HCT116 (cell line): ENCODE measurements at regions not wholly inside any gene's neighbourhood (a gene's known extent, or its start where the extent isn't known, plus 50 kb on each side); places are given as distances from the start of the nearest gene placed in this dataset.

Source experiments
- ATAC-seq: fragments of 200-7000 bp; cut with Tn5 transposase; 2 replicates; pipeline ENCODE4 v1.9.1; 2020; ENCODE audit warnings: mild to moderate bottlenecking, moderate library complexity
- BruUV-seq: library from RNA; stranded (reverse); fragments of 400-500 nt; replicated peaks from 2 replicates; lab custom pipeline; 2021; lab: Mats Ljungman, UMichigan
- CTCF ChIA-PET: fragments of 300-600 bp; sonication (Branson Sonifier 250); formaldehyde crosslinking; loops from one replicate; lab custom pipeline; 2021; ENCODE audit warnings: antibody characterized with exemption; lab: Charles Lee
- POLR2A ChIA-PET: fragments of 300-600, 350-600 bp; sonication (Branson Sonifier 250); formaldehyde crosslinking; loops from one replicate; lab custom pipeline; 2021; ENCODE audit warnings: antibody characterized with exemption; lab: Charles Lee
- RAD21 ChIA-PET, 2 experiments: fragments of 300-600 bp; sonication (Branson Sonifier 250); formaldehyde crosslinking; loops; one replicate each; lab custom pipeline; 2023; ENCODE audit warnings: low total read pairs in 2 of 2; ENCODE audit not compliant: uncharacterized antibody in 2 of 2, unreplicated experiment in 2 of 2, low non-redundant PET in 1 of 2; lab: Charles Lee
- DNase-seq: peaks from one replicate; pipeline ENCODE4 v3.0.0-alpha.2; 2010; ENCODE audit warnings: low read depth, low spot score
- H2AFZ ChIP-seq: fragments of 200-600 bp; shearing (Covaris generic), sonication (generic); 2 replicates; pipeline ENCODE4 v1.6.1; 2017; ENCODE audit warnings: low read depth, mixed run types, mixed read lengths, antibody characterized with exemption, low read length; ENCODE audit not compliant: poor library complexity, severe bottlenecking
- H3K27ac ChIP-seq: 2 replicates; pipeline ENCODE4 v1.5.1; 2012; ENCODE audit warnings: low read depth, low read length
- H3K27me3 ChIP-seq: fragments of 200-600 bp; sonication (generic); 2 replicates; pipeline ENCODE4 v1.6.1; 2016; ENCODE audit warnings: mixed run types, low read length, mixed read lengths; ENCODE audit not compliant: insufficient read depth
- H3K36me3 ChIP-seq, 2 experiments: fragments of 200-500 bp in 1 of 2; fragments of 200-600 bp in 1 of 2; sonication (Bioruptor generic) in 1 of 2; sonication (generic) in 1 of 2; 2 replicates each; pipeline versions ENCODE4 v1.5.1 to v1.6.1; 2014 to 2016; ENCODE audit warnings: low read length in 2 of 2, inconsistent platforms in 1 of 2, mixed read lengths in 1 of 2, mixed run types in 1 of 2; ENCODE audit not compliant: insufficient read depth in 2 of 2, control insufficient read depth in 1 of 2
- H3K4me1 ChIP-seq, 2 experiments: fragments of 200-600 bp in 1 of 2; sonication (generic) in 1 of 2; 2 replicates each; pipeline versions ENCODE4 v1.5.1 to v1.6.1; 2012 to 2017; ENCODE audit warnings: low read length in 2 of 2, inconsistent platforms in 1 of 2, mild to moderate bottlenecking in 1 of 2, mixed read lengths in 1 of 2, mixed run types in 1 of 2, moderate library complexity in 1 of 2; ENCODE audit not compliant: insufficient read depth in 2 of 2, control insufficient read depth in 1 of 2
- H3K4me2 ChIP-seq: fragments of 200-600 bp; sonication (generic); 2 replicates; pipeline ENCODE4 v1.6.1; 2017; ENCODE audit warnings: mixed run types, low read length, mixed read lengths
- H3K4me3 ChIP-seq, 2 experiments: fragments of 200-600 bp in 1 of 2; sonication (generic) in 1 of 2; replicated peaks in 1 of 2; 2 replicates each; pipeline ENCODE4 v1.5.1; 2011 to 2016; ENCODE audit warnings: low read length in 2 of 2, control low read depth in 1 of 2, low read depth in 1 of 2, mild to moderate bottlenecking in 1 of 2, mixed read lengths in 1 of 2, mixed run types in 1 of 2
- H3K79me2 ChIP-seq: fragments of 200-600 bp; sonication (generic); 2 replicates; pipeline ENCODE4 v1.6.1; 2017; ENCODE audit warnings: mild to moderate bottlenecking, mixed run types, low read length, moderate library complexity, mixed read lengths; ENCODE audit not compliant: insufficient read depth
- H3K9ac ChIP-seq: fragments of 200-600 bp; sonication (generic); 2 replicates; pipeline ENCODE4 v1.6.1; 2016; ENCODE audit warnings: low read length, mixed read lengths
- H3K9me2 ChIP-seq: fragments of 200-600 bp; sonication (generic), shearing (Covaris generic); 2 replicates; pipeline ENCODE4 v1.6.1; 2017; ENCODE audit warnings: mixed run types, mild to moderate bottlenecking, moderate library complexity; ENCODE audit not compliant: insufficient read depth
- H3K9me3 ChIP-seq, 2 experiments: fragments of 200-500 bp in 1 of 2; fragments of 200-600 bp in 1 of 2; sonication (Bioruptor generic) in 1 of 2; sonication (generic) in 1 of 2; 2 replicates each; pipeline ENCODE4 v1.6.1; 2014 to 2017; ENCODE audit warnings: low read length in 2 of 2, mixed read lengths in 2 of 2, inconsistent platforms in 1 of 2, low read depth in 1 of 2, mild to moderate bottlenecking in 1 of 2, mixed run types in 1 of 2, moderate library complexity in 1 of 2; ENCODE audit not compliant: control insufficient read depth in 1 of 2, insufficient read depth in 1 of 2
- H4K20me1 ChIP-seq: fragments of 200-600 bp; sonication (generic), shearing (Covaris generic); 2 replicates; pipeline ENCODE4 v1.6.1; 2017; ENCODE audit warnings: mixed run types, mild to moderate bottlenecking, moderate library complexity; ENCODE audit not compliant: insufficient read depth
- CBX3 ChIP-seq: IDR thresholded peaks from 2 replicates; pipeline ENCODE4 v1.6.1; 2012; ENCODE audit warnings: low read depth
- CEBPB ChIP-seq: IDR thresholded peaks from 2 replicates; pipeline ENCODE4 v1.6.1; 2012; ENCODE audit warnings: low read depth
- ELF1 ChIP-seq: IDR thresholded peaks from 2 replicates; pipeline ENCODE4 v1.6.1; 2012; ENCODE audit warnings: low read depth, borderline replicate concordance
- EZH2 ChIP-seq: fragments of 200-600 bp; sonication (generic); IDR thresholded peaks from 2 replicates; pipeline ENCODE4 v1.6.1; 2017; ENCODE audit warnings: antibody characterized with exemption, mixed run types
- EZH2phosphoT487 ChIP-seq: fragments of 200-600 bp; IDR thresholded peaks from 2 replicates; pipeline ENCODE4 v1.6.1; 2018; ENCODE audit warnings: antibody characterized with exemption, borderline replicate concordance
- FOSL1 ChIP-seq: IDR thresholded peaks from 2 replicates; pipeline ENCODE4 v1.6.1; 2012; ENCODE audit warnings: low read depth
- MAX ChIP-seq: IDR thresholded peaks from 2 replicates; pipeline ENCODE4 v1.6.1; 2012
- POLR2A ChIP-seq: IDR thresholded peaks from 2 replicates; pipeline ENCODE4 v1.7.0; 2011; ENCODE audit warnings: borderline replicate concordance; ENCODE audit not compliant: insufficient read depth, insufficient read length; ENCODE audit errors: extremely low read depth
- REST ChIP-seq: IDR thresholded peaks from 2 replicates; pipeline ENCODE4 v1.6.1; 2012; ENCODE audit warnings: low read depth
- SIN3A ChIP-seq: IDR thresholded peaks from 2 replicates; pipeline ENCODE4 v1.6.1; 2012; ENCODE audit warnings: low read depth
- SRF ChIP-seq: IDR thresholded peaks from 2 replicates; pipeline ENCODE4 v1.6.1; 2012; ENCODE audit warnings: low read depth
- YY1 ChIP-seq: IDR thresholded peaks from 2 replicates; pipeline ENCODE4 v1.6.1; 2011; ENCODE audit warnings: low read length, low read depth, moderate library complexity, mild to moderate bottlenecking; ENCODE audit not compliant: insufficient replicate concordance; ENCODE audit errors: extremely low read depth
- ZBTB33 ChIP-seq: IDR thresholded peaks from 2 replicates; pipeline ENCODE4 v1.6.1; 2011; ENCODE audit warnings: mild to moderate bottlenecking, low read length, moderate library complexity; ENCODE audit not compliant: insufficient replicate concordance; ENCODE audit errors: extremely low read depth
- ZFX ChIP-seq: fragments of 450-650 bp; IDR thresholded peaks from 2 replicates; pipeline ENCODE4 v1.6.1; 2017
- intact Hi-C: fragments of 100-400 bp; cut with micrococcal nuclease; formaldehyde crosslinking; loops from 2 replicates; pipeline ENCODE4 v1.10.0; 2022

GRCh38 chr12:41983394-41983793 is 161.3 kb downstream of the GXYLT1 start:
- Histone ChIP-seq H3K36me3 (no peaks in the 10 kb centered on the region), H4K20me1 (no peaks in the 10 kb centered on the region), H2AFZ (no peak overlapping the region), H3K9me2 (no peaks in the 10 kb centered on the region), H3K27me3 (no peaks in the 10 kb centered on the region), H3K9ac (no peak overlapping the region), H3K4me3 (no peak overlapping the region), H3K9me3 (no peaks in the 10 kb centered on the region), H3K79me2 (no peaks in the 10 kb centered on the region), H3K27ac (no peak overlapping the region), H3K4me2 (no peak overlapping the region), H3K4me1 (peaks cover 0 to 3% of the 10 kb centered on the region in 2 experiments; a peak in 1 of 4 replicates)
- ChIA-PET RAD21 (no interaction called here), POLR2A (no interaction called here), CTCF (no interaction called here)
- no peak for ATAC-seq
- no peak for TF ChIP-seq EZH2phosphoT487
- TF ChIP-seq SRF, result no peak
- no peak for TF ChIP-seq POLR2A
- TF ChIP-seq MAX, result no peak
- no peak for TF ChIP-seq ELF1
- no peak for TF ChIP-seq EZH2
- TF ChIP-seq ZBTB33, result no peak
- no peak for TF ChIP-seq YY1
- TF ChIP-seq ZFX, result no peak
- no peak for TF ChIP-seq REST
- no peak for TF ChIP-seq SIN3A
- no peak for TF ChIP-seq FOSL1
- no peak for TF ChIP-seq CEBPB
- no peak for TF ChIP-seq CBX3
- no TSS peak for BruUV-seq
- intact Hi-C loops, result no loop called here
- no peak for DNase-seq
